ENCODE measurements at regions not wholly inside any gene's neighbourhood (a gene's known extent, or its start where the extent isn't known, plus 50 kb on each side); places are given as distances from the start of the nearest gene placed in this dataset.
"Not testable (repeated sequence)": the region's sequence is repeated elsewhere in the genome, so short reads cannot be mapped to it uniquely, and the experiment has no call there.

DNA sequence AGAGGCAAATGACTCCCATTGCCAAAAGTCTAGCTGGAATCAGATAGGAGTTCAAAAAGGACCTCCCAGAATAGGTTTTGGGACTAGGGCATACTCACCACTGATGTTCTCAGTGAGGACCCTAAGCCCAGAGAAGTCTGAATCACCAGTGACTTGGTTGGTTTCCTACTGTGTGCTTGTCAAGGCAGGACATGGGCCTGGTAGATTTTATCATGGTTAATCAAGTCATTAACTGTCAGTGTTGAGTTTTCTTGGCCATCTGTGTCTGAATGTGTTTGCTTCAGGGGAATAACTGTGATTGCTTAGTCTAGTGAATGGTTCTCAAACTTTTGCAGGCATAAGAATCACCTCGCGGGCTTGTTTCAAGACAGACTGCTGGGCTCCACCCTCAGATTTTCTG is 99.0 kb upstream of the GDNF start:
- H3K9me3 Mint-ChIP-seq = peaks cover 6% of the 10 kb centered on the region
- H3K27ac Mint-ChIP-seq = no peak overlapping the region
- DNase-seq (no peak), ATAC-seq (ENCODE audit: low read depth) (no peak)
- H3K36me3 Mint-ChIP-seq = no peaks in the 10 kb centered on the region
- H3K4me3 Mint-ChIP-seq = no peak overlapping the region
- POLR2A ChIA-PET = no interaction called here
- H3K27me3 Mint-ChIP-seq = no peaks in the 10 kb centered on the region
- H3K4me1 Mint-ChIP-seq = no peaks in the 10 kb centered on the region

DNA sequence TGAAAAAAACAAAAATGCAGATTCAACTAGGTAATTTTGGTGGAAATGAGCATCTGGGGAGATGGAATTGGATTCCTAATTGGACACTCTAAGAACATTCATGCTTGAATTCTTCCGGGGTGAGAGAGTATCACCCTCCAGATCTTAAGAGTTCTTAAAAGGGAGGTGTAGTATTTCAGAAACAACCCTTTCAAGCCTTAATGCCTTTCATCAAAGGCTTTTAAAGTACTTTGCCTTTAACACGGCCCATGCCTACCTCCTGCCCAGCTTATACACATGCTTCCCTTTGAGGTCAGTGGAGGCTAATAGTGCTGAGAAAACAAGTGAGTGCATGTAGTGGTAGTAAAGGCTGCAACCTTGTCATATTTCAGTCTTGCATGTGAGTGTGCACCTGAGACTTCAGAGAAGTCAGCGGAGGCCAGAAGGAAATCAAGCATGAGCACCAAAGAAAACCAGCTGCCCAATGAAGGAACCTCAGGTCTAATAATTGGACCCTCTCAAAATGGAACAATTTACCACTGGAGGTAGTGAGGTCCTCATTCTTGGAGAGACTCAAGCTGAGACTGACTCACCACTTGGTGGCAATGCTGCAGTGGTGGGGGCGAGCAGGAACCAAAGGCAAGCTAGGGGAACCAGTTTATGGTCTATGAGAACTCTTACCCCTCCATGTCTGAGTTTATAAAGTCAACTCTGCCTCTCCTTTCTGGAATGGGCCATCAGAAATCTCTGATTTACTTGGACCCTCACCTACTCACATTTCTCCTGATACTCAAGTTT is 98.4 kb upstream of the GDNF start:
- H3K36me3 Mint-ChIP-seq = no peaks in the 10 kb centered on the region
- no peaks in the 10 kb centered on the region for H3K27me3 Mint-ChIP-seq
- DNase-seq = no peak
- H3K4me1 Mint-ChIP-seq = no peaks in the 10 kb centered on the region
- no peak for ATAC-seq (ENCODE audit: low read depth)
- POLR2A ChIA-PET = no interaction called here
- no peak overlapping the region for H3K27ac Mint-ChIP-seq
- peaks cover 3% of the 10 kb centered on the region for H3K9me3 Mint-ChIP-seq
- H3K4me3 Mint-ChIP-seq = no peak overlapping the region

DNA sequence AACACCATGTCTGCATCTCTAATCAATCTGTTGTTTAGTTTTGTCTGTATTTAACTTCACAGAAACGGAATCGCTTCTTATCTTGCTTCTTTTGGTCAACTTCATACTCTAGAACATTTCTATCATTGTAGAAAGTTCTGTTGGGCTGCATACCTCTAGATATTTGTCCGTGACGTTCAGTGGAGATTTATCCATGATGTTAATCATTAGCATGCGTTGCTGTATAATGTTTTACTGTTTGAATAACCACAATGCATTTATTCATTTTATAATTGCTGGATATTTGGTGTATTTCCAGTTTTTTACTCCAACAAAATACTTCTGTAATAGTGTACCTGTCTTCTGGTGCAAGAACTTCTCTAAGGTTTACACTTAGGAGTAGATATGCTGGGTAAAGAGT is 96.2 kb upstream of the GDNF start:
- ATAC-seq (ENCODE audit: low read depth) = no peak
- no peak overlapping the region for H3K27ac Mint-ChIP-seq

DNA sequence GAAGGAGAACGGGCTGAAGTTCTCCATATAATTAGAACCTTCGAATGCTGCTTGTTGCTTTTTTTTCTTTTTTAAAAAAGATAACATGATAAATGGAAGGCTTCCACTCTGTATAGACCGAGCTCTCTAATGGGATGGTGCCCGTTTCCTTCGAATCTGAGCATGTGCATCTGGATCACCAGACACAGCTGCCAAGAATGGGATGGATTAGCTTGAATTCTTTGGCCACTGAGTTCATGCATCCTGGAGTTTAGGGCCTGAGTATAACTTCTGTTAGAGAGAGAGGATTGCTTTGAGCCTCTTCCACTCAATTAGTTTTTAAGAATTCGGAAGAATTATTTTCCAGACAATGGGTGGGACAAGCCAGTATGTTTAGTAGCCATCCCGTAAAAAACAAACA is 93.7 kb upstream of the GDNF start:
- peaks cover 2% of the 10 kb centered on the region for H3K27me3 Mint-ChIP-seq
- peaks cover 1% of the 10 kb centered on the region for H3K9me3 Mint-ChIP-seq
- H3K4me3 Mint-ChIP-seq = no peak overlapping the region
- H3K27ac Mint-ChIP-seq = no peak overlapping the region
- ATAC-seq (ENCODE audit: low read depth) (no peak), DNase-seq (no peak)
- H3K4me1 Mint-ChIP-seq = no peaks in the 10 kb centered on the region
- POLR2A ChIA-PET = no interaction called here
- H3K36me3 Mint-ChIP-seq = no peaks in the 10 kb centered on the region

More for the DNA sequence above, 96.2 kb upstream of the GDNF start:
- Mint-ChIP-seq H3K4me3 (no peak overlapping the region), H3K27me3 (no peaks in the 10 kb centered on the region), H3K36me3 (no peaks in the 10 kb centered on the region), H3K4me1 (no peaks in the 10 kb centered on the region), H3K9me3 (peaks cover 3% of the 10 kb centered on the region)
- no peak for DNase-seq
- POLR2A ChIA-PET = no interaction called here

DNA sequence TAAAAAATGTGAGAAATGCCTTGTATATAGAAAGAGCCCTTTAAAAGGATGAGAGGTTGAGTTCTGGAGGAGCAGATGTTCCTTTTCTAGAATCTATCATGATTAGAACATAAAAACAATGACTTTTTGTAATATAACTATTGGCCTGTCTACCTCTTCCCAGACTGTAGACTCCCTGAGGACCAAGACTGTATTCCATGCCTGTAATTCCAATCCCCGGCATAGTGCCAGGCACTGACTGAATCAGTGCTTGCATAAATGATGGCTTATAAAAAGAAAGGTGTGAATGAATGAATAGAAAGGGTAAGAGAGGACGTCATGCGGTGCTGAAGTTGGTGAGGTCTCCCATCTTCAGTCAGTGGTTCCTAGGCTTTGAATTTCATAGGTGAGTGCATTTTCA is 92.6 kb upstream of the GDNF start:
- DNase-seq = no peak
- Mint-ChIP-seq H3K4me3 (no peak overlapping the region), H3K27ac (no peak overlapping the region), H3K27me3 (peaks cover 3% of the 10 kb centered on the region), H3K36me3 (no peaks in the 10 kb centered on the region), H3K4me1 (no peaks in the 10 kb centered on the region), H3K9me3 (no peaks in the 10 kb centered on the region)
- no peak for ATAC-seq (ENCODE audit: low read depth)
- POLR2A ChIA-PET = no interaction called here

DNA sequence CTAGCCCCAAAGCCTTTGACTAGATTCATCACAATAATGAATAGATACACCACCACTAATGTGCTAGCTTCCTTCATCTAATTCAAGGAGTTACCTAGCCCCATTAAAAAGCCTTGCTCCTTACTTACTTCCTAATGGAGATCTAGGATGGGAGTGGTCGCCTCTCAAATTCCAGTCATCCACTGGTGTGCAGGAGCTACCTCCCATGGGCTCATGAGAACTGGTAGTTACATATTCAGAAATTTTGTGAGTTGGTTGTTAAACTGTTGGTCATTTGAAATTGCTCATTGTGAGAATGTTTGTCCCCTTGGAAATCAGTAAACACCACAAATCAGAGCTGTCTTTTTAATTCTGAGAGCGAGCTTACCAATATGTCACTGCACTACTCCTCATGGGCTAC is 91.7 kb upstream of the GDNF start:
- Mint-ChIP-seq H3K36me3 (no peaks in the 10 kb centered on the region), H3K9me3 (no peaks in the 10 kb centered on the region), H3K4me3 (no peak overlapping the region), H3K27ac (no peak overlapping the region), H3K4me1 (no peaks in the 10 kb centered on the region), H3K27me3 (peaks cover 3% of the 10 kb centered on the region)
- POLR2A ChIA-PET = no interaction called here
- ATAC-seq (ENCODE audit: low read depth) (no peak), DNase-seq (no peak)

DNA sequence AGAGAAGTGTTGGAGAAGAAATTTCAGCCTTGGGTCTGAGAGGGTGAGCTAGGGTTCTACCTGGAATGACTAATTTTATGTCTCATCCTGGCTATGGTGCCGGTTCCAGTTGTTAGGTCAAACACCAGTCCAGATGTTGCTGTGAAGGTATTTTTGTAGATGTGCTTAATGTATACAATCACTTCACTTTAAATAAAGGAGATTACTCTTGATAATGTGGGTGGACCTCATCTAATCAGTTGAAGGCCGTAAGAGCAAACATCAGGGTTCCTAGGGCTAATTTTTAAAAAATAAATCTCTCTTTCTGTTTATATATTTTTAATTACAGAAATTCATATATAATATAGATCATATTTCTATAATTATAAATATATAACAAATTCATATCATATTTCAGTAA is 90.5 kb upstream of the GDNF start:
- ATAC-seq (ENCODE audit: low read depth) (no peak), DNase-seq (no peak)
- H3K27ac Mint-ChIP-seq = no peak overlapping the region
- H3K36me3 Mint-ChIP-seq = no peaks in the 10 kb centered on the region
- no peaks in the 10 kb centered on the region for H3K9me3 Mint-ChIP-seq
- H3K4me1 Mint-ChIP-seq = no peaks in the 10 kb centered on the region
- H3K27me3 Mint-ChIP-seq = peaks cover 8% of the 10 kb centered on the region
- POLR2A ChIA-PET = no interaction called here
- H3K4me3 Mint-ChIP-seq = no peak overlapping the region

DNA sequence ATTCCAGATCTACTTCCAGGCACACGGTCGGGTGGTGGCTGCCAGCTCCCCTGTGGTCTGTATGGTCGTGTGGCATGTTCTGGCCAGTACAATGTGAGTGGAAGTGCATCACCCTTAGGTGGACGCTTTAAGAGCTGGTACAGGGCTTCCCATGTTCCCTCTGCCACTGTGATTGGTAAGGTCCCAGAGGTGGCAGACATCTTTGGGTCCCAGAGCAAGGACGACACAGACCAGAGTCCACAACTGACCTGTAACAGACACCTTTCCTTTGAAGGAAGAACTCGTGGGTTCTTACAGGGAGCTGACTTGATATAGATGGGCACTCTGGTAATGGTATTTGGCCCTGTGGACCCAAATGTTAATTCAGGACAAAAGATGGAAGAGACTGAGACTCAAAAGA is 90.0 kb upstream of the GDNF start:
- ATAC-seq (ENCODE audit: low read depth) = no peak
- no peak for DNase-seq
- no peak overlapping the region for H3K4me3 Mint-ChIP-seq
- peaks cover 8% of the 10 kb centered on the region for H3K27me3 Mint-ChIP-seq
- no peaks in the 10 kb centered on the region for H3K4me1 Mint-ChIP-seq
- H3K36me3 Mint-ChIP-seq = no peaks in the 10 kb centered on the region
- H3K9me3 Mint-ChIP-seq = no peaks in the 10 kb centered on the region
- H3K27ac Mint-ChIP-seq = no peak overlapping the region
- POLR2A ChIA-PET = no interaction called here

DNA sequence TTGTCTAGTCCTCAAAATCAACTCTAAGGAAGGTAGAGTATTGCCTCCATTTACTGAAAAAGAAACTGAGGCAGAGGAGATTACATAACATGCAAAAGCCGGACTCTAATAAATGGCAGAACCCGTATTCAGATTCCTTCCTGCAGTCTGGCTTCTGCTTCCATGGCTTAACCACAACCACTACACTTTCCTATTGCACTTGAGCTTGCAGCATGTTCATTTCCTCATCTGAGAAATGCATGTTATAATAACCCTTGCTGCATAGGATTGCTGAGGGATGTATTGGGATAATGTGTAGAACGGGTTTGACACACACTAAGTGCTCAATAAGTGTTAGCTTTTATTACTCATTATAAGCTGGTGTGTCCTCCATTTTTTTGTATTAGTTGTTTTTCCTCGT is 87.9 kb upstream of the GDNF start:
- POLR2A ChIA-PET = not testable (repeated sequence)

DNA sequence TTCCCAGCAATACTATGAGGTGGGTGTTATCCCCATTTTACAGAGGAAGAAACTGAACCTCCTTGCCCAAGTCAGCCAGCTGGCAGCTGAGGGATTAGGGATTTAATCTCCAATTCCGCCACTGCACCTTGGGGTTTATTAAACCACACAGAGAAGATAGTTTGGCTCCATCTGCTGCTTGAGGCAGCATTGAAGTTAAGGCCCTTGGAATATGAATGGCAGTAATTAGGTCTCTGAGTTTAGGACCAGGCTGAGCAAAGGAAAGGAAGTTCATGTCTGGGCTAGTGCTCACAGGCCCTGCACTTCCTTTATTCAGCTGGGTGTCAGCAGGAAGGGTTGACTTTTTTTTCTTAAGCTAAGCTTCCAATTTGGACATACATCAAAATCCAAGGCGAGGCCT is 86.9 kb upstream of the GDNF start:
- Mint-ChIP-seq H3K4me3 (no peak overlapping the region), H3K27me3 (peaks cover 15% of the 10 kb centered on the region), H3K27ac (no peak overlapping the region), H3K9me3 (no peaks in the 10 kb centered on the region), H3K4me1 (no peaks in the 10 kb centered on the region), H3K36me3 (no peaks in the 10 kb centered on the region)
- DNase-seq (no peak), ATAC-seq (ENCODE audit: low read depth) (no peak)
- POLR2A ChIA-PET = no interaction called here

More for the DNA sequence above, 87.9 kb upstream of the GDNF start:
- not testable (repeated sequence) for H3K4me3 Mint-ChIP-seq; H3K36me3 Mint-ChIP-seq; DNase-seq; ATAC-seq (ENCODE audit: low read depth); H3K4me1 Mint-ChIP-seq; H3K27me3 Mint-ChIP-seq; H3K27ac Mint-ChIP-seq; H3K9me3 Mint-ChIP-seq

DNA sequence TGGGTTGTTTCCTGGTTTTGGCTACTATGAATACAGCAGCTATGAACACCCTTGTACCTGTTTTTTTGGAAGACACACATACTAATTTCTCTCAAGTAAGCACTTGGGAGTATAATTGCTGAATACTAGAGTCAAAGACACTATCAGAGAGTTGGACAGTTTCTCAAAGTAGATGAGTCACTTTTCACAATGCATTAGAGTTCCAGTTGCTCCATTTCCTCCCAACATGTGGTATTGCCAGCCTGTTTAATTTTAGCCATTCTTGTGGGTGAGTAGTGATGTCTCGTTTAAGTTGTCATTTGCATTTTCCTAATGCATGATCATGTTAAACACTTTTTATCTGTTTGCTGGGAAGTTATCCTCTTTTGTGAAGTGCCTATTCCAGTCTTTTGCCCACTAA is 81.6 kb upstream of the GDNF start:
- DNase-seq (no peak), ATAC-seq (ENCODE audit: low read depth) (no peak)
- H3K27me3 Mint-ChIP-seq = peaks cover 22% of the 10 kb centered on the region
- H3K4me3 Mint-ChIP-seq = no peak overlapping the region
- no peaks in the 10 kb centered on the region for H3K4me1 Mint-ChIP-seq
- POLR2A ChIA-PET = no interaction called here
- no peaks in the 10 kb centered on the region for H3K9me3 Mint-ChIP-seq
- no peaks in the 10 kb centered on the region for H3K36me3 Mint-ChIP-seq
- H3K27ac Mint-ChIP-seq = no peak overlapping the region

DNA sequence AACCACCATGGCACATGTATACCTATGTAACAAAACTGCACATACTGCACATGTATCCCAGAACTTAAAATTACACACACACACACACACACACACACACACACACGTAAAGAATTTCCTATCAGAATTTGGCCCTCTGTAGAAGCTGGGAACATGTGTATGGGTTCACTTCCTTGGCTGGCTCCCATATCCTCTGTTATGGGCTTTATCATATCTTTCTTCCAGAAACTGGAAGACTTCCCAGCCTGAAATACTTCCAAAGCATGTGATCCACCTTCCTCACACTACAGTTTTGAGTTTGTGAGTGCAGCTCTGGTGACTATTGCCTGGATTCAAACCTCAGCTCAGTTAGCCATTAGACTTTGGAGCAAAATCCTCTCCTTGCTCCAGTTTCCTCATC is 78.6 kb upstream of the GDNF start:
- Mint-ChIP-seq H3K27ac (no peak overlapping the region), H3K27me3 (peaks cover 19% of the 10 kb centered on the region), H3K36me3 (no peaks in the 10 kb centered on the region), H3K4me3 (no peak overlapping the region), H3K4me1 (no peaks in the 10 kb centered on the region), H3K9me3 (no peaks in the 10 kb centered on the region)
- ATAC-seq (ENCODE audit: low read depth) (no peak), DNase-seq (no peak)
- POLR2A ChIA-PET = no interaction called here

DNA sequence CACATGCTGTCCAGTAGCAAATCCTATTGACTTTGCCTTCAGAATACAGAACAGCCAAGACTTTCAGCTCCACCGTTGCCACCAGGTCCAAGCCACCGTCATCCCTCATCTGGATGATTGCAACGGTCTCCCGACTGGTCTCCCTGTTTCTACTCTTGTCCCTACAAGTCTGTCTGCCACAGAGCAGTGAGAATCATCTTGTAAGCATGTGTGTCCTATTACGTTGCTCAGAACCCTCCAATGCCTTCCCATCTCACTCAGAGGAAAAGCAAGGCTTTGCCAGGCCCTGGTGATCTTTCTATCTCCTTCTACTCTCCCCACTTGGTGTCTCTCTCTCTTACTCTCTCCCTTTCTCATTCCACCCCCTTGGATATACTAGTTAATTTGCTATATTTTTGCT is 76.7 kb upstream of the GDNF start:
- POLR2A ChIA-PET = no interaction called here
- Mint-ChIP-seq H3K4me1 (no peaks in the 10 kb centered on the region), H3K36me3 (no peaks in the 10 kb centered on the region), H3K27me3 (peaks cover 15% of the 10 kb centered on the region), H3K4me3 (no peak overlapping the region), H3K9me3 (no peaks in the 10 kb centered on the region), H3K27ac (no peak overlapping the region)
- ATAC-seq (ENCODE audit: low read depth) (no peak), DNase-seq (no peak)

DNA sequence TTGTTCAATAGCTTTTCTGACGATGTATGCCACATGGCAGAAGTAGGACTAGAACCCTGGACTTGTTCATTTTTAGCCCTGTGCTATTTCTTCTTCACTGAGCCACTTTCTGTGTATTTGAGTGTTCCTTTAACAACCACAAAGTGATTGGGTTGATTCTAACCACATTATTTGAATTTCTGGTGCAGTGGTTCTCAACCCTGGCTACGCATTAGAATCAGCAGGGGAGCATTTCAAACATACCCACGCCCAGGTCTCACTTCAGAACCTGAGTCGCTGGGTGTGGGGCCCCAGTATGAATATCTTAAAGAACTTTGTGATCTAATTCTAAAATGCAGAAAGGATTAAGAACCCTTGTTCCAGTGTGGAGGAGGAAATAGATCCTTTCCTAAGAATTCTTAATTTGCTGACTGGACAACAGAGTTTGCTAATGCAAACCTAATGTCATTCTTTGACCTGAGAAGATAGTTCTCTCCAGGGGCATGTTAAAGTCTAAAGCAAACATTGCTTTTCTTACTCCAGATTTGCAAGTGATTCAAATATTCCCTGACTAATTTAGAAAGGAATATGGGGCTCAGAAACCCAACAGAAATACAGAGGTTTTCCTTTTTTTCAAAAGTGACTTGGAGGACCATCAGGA is 75.4 kb upstream of the GDNF start:
- Mint-ChIP-seq H3K4me1 (peaks cover 1% of the 10 kb centered on the region), H3K36me3 (no peaks in the 10 kb centered on the region), H3K27me3 (peaks cover 19% of the 10 kb centered on the region), H3K4me3 (no peak overlapping the region), H3K9me3 (no peaks in the 10 kb centered on the region), H3K27ac (no peak overlapping the region)
- DNase-seq = no peak
- ATAC-seq (ENCODE audit: low read depth) = no peak
- POLR2A ChIA-PET = no interaction called here

All from activated naive CD8-positive, alpha-beta T cell treated with anti-CD3 and anti-CD28 coated beads, Interleukin-2, amount 10 ng/mL, durations not matched to agents 7 days and 5 days (primary cell).